ENCODE measurements at regions not wholly inside any gene's neighbourhood (a gene's known extent, or its start where the extent isn't known, plus 50 kb on each side); places are given as distances from the start of the nearest gene placed in this dataset.
"Not testable (repeated sequence)": the region's sequence is repeated elsewhere in the genome, so short reads cannot be mapped to it uniquely, and the experiment has no call there.

DNA sequence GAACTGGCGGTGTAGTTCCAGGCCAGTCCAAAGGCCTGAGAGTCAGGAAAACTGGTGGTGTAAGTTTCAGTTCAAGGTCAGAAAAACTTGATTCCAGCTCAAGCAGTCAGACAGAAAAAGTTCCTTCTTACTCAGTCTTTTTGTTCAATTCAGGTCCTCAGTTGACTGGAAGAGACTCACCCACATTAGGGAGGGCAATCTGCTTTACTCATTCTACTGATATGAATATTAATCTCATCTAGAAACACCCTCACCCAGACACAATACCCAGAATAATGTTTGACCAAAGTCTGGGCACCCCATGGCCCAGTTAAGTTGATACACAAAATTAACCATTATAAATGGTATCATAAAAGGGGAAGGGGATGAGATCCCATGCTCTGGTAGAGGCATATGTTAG is 50.1 kb upstream of the LTA4H start:
- no peak for DNase-seq

DNA sequence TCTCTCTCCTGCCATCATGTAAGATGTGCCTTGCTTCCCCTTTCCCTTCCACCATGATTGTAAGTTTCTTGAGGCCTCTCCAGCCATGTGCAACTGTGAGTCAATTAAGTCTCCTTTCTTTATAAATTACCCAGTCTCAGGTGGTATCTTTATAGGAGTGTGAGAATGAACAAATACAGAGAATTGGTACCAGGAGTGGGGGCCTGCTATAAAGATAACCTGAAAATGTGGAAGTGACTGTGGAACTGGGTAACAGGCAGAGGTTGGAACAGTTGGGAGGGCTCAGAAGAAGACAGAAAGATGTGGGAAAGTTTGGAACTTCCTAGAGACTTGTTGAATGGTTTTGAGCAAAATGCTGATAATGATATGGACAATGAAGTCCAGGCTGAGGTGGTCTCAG is 50.8 kb upstream of the LTA4H start:
- not testable (repeated sequence) for DNase-seq

DNA sequence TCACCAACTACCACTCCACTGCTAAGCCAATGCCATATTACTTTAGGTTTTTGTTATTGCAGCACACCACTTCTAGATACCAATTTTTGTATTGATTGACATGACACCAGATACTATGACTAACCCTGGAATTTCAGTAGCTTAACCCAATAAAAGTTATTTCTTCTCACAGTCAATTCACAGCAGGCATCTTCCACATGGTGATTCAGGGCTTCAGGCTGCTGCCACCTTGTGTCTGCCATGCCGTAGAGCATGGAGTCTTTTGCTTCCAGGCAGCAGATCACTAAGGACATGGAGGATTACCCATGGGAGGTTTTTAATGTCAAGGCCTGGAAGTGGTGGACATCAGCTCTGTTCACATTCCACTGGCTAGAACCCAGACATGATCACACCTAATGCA is 56.4 kb upstream of the LTA4H start:
- DNase-seq = peak; percentile 3 to 34

DNA sequence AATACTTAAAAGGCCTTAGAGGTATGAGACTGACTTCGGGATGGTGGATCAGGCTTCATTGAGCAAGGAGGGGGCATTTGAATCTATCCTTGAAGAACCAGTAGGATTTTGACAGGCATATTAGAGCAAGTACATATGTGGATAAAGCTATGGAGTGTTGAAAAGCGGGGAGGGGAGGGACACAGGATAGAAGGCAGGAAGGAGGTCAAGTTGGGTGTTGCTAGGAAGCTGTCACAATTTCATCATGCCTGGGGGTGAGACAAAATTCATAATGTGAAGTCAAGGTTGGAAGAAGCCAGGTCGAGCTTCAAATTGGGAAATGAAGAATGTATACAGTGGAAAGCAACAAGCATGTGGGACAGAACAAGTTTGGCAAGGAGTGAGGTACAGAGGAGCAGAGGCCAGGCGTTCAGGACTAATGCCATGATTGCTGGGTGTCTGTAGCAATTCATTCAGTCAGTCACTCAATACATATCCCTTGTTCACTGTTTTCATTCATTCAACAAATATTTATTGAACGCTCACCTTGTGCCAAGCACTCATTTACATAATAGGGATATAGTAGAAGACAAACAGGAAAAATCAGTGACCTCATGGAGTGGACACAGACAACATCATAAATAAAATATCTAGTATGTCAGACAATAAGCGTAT is 58.3 kb upstream of the LTA4H start:
- DNase-seq = no peak

DNA sequence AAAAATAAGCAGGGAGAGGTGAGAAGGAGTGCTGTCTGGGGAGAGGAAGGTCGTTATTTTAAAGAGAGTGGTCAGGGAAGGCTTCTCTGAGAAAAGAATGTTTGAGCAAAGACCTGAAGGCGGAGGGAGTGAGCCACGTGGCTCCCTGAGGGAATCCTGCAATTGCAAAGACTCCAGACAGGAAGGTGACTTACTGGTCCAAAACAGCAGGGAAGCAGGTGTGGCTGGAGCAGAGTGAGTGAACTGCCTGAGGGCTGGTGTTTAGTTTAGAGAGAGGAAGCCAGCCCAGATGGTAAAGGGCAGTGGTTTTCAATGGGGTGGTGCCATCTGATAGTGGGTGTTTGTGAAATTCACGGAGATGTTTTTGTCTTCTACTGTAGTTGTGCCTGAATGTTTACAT is 58.8 kb upstream of the LTA4H start:
- DNase-seq = peak; percentile 5 to 41

DNA sequence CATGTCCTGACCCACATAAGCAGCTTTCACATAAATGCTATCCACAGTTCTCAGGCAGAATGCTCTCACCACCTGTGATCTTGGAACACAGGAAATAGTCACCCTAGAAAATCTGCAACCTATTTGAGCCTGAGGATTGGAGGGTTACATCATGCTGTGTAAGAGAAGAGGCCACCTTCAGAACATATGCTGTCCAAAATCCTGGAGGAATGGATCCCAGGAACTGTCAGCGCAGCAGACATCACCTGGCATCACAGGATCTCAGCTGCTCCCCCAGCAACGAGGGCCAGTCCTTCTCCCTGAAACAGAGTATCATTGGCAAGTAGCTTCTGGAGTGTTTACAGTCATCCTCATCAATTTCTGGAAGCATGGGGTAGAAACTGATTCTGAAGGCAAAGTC is 63.2 kb upstream of the LTA4H start:
- no peak for DNase-seq

DNA sequence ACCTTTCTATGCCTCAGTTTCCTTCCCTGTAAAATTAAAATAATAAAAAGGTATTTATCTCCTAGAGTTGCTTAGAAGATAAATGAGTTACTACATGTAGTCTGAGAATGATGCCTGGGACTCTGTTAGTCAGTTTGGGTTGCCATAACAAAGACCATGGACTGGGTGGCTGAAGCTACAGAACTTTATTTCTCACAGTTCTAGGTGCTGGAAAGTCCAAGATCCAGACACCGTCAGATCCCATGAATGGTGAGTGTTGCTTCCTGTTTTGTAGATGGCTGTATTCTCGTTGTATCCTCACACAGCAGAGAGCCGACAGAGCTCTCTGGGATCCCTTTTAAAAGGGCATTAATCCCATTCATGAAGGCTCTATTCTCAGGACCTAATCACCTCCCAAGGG is 64.0 kb upstream of the LTA4H start:
- DNase-seq = no peak

DNA sequence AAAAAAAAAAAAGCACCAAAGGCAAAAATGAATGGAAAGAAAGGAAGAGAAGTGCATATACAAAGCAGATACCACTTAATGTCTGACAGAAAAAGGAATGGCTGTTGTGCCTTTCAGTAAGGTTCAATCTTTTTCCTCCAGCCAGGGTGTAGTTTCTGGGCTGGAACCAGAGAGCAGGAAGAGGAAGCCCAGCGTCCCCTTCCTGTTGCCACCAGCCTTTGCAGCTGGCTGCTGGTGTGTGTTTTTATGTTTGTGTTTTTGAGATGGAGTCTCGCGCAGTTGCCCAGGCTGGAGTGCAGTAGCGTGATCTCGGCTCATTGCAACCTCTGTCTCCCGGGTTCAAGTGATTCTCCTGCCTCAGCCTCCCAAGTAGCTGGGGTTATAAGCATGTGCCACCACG is 64.6 kb upstream of the LTA4H start:
- DNase-seq = no peak

DNA sequence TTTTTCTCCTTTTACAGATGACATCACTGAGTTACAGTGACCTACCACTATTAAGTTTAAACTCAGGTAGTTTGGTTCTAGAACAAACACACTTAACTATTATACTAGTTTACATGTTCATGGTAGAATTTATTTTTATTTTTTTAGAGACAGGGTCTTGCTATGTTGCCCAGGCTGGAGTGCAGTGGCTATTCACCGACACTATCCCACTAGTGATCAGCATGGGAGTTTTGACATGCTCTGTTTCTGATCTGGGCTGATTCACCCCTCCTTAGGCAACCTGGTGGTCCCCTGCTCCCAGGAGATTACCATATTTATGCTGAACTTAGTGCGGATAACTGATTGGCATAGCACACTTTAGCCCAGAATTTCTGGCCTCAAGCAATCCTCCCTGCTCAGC is 66.4 kb upstream of the LTA4H start:
- DNase-seq = no peak

DNA sequence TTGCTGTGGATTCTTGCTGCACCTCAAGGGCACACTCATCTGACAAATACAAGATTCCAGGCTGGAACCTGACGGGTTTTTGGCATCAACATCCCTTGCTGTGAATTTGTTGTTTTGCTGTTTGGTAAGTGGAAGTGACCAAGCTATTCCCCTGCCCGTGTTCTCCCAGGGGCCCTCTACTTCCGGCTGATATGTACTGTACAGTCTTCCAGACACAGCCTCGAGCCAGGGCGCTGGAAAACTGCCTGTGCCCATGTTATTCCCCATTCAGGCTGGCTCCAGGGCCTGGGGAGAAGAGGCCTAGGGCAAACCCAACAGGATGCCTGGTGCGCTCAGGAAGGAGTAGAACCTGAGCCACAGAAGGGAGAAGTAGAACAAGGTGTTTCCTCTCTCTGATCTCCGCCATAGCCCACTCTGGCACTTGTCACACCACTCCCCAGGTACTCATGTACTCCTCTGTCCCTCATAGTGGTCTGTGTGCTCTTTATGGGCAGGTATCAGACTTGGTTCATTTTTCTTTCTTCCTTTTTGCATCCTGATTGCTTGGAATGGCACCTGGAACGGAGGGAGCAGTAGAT is 67.8 kb upstream of the LTA4H start:
- no peak for DNase-seq

DNA sequence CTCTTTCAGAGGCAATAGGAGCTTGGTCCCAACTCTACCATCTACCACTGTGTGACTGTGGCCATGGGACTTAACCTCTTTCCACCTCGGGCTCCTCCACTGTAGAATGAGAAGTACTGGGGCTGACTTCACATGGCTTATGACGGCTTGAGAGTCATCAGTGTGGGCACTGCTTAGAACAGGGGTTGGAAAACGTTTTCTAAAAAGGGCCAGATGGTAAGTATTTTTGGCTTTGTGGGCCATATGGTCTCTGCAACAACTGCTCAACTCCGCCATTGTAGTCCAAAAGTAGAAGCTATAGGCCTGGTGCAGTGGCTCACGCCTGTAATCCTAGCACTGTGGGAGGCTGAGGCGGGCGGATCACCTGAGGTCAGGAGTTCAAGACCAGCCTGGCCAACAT is 69.2 kb upstream of the LTA4H start:
- no peak for DNase-seq

DNA sequence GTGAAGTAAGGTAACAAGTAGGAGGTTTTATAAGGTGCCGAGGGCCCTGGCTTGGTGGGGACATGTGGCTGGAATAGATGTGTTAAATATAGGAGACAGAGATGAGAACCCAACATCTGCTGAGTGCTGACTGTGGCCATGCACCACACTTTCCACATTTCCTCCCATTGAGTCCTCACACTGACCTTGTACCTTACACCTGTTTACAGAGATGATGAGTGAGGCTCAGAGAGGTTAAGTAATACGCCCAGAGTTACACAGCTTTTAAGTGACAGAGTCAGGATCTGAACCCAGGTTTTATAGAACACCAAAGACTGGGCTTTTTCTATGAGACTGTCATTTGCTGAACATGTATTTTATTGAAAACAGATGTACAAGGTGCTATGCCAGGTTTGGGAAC is 70.8 kb upstream of the LTA4H start:
- DNase-seq = no peak

DNA sequence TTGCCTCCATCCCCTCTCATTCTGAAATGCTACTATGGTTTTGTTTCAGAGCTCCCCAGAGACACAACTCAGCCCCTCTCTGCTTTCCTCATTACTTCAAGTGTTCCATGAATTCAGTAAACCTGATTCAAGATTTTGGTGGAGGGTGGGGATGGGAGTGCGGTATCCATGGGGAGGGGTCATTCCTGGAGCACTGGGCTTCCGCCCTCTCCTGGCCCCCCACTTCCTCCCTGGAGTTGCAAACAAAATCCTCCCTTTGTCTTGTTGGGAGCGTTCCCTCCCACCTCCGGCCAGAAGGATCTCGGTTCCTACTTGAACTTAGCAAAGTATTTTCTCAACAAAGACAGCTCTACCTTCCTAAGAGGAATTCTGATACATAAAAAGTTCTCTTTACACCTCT is 71.8 kb upstream of the LTA4H start:
- DNase-seq = no peak

DNA sequence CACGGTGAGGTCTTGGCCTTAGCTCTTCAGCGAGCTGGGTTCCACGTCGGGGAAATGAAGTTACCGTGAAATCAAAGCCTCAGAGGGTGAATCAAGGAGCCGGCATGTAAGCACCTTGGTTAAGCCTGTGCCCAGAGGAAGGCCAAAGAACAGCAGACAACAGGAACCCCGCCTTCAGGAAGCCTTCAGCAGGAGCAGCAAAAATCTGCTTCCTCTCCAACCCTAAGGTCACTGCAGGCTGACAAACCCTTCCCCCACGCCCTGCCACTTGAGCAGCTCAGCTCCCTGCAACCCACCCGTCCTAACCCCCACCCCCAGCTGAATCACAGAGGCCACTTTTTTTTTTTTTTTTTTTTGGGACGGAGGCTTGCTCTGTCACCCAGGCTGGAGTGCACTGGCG is 72.9 kb upstream of the LTA4H start:
- no peak for DNase-seq

DNA sequence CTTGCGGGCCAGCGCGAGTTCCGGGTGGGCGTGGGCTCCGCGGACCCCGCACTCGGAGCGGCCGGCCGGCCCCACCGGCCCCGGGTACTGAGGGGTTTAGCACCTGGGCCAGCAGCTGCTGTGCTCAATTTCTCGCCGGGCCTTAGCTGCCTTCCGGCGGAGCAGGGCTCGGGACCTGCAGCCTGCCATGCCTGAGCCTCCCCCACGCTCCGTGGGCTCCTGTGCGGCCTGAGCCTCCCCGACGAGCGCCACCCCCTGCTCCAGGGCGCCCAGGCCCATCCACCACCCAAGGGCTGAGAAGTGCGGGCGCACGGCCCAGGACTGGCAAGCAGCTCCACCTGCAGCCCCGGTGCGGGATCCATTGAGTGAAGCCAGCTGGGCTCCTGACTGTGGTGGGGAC is 73.6 kb upstream of the LTA4H start:
- DNase-seq = not testable (repeated sequence)

DNA sequence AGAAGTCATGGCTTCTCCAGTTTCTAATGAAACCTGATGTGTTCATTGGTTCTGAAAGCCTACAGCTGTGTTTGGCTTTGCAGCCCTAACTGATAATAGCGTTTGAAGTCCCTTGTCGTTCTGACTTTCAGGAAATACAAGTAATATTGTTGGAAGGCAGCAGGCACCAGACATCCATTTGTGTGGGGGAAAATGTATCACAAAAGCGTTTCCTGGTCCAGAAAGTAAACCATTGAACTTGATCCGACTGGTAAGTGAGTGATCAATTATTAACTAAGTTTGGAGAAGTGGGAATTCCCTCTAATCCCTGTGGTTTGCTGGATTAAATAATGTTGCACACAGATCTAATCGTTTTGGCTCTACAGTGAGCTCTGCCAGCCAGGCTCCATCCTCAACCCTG is 77.3 kb upstream of the LTA4H start:
- no peak for DNase-seq

DNA sequence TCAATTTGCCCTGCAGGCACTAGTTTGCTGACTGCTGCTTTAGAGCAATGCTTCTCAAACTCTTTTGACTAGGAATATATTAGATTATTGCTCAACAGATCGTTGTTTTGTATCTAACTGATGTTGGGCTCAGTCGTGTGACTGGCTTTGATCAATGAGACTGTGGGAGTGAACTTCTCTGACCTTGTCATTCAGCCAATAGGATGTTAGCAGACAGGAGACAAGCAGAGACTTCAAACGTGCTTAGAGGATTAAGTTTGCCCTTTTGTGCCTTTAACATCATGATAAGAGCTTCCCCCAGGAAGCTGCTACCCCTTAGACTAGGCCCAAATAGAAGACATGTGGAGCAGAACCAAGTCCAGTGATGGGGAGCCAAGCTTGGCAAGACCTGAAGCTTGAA is 76.7 kb upstream of the ELK3 start:
- no peak for DNase-seq

DNA sequence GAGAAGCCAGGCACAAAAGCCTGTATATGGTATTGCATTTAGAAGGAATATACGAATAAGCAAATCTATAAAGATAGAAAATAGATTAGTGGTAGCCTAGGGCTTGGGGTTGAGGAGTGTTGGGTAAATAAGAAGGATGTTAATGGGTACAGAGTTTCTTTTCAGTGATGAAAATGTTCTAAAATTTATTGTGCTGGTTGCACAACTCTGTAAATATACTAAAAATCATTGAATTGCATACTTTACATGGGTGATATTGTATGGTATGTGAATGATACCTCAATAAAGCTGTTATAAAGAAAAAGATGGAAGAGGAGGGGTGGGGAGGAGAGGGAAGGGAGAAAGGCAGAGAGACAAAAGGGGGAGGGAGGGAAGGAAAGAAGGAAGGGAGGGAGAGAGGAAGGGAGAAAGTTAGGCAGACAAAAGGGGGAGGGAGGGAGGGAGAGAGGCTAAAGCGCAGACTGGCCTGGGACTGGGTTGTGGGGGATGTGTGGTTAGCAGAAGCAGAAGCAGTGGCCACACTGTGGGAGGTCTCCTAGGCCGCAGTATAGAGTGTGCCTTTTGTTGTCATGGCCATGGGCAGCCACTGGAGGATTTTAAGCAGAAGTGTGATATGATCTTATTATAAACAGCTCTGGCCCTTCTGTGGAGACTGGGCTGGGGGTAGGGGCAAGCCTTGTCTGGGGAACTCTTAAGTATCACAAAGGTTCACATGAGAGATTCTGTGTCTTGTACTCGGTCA is 73.6 kb upstream of the ELK3 start:
- no peak for DNase-seq

DNA sequence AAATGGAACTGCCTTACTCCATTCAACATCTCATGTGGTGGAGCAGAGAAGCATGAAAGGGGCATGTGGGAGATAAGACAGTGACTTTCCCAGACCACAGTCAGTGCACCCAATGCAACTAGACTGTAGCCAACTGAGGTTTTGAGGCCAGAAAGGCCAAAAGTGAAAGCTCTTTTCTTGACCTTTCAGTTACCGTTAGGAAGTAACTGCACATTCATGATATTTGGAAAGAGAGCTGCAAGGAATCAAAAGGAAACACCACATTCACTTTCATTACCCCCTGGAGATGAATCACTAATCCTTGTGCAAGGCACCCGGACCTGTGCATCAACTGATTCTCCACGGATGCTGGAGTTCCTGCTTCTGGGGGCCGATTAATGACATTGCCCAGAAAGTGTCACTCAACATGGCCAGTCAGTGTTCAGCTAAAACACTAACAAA is 72.9 kb upstream of the ELK3 start:
- DNase-seq = no peak

DNA sequence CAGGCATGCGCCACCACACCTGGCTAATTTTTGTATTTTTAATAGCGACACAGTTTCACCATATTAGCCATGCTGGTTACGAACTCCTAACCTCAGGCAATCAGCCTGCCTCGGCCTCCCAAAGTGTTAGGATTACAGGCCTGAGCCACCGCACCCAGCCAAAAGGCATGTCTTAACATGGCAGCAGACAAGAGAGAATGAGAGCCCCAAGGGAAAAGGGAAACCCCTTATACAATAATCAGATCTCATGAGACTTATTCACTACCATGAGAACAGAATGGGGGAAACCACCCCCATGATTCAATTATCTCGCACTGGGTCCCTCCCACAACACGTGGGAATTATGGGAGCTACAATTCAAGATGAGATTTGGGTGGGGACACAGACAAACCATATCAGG is 65.9 kb upstream of the ELK3 start:
- not testable (repeated sequence) for DNase-seq

DNA sequence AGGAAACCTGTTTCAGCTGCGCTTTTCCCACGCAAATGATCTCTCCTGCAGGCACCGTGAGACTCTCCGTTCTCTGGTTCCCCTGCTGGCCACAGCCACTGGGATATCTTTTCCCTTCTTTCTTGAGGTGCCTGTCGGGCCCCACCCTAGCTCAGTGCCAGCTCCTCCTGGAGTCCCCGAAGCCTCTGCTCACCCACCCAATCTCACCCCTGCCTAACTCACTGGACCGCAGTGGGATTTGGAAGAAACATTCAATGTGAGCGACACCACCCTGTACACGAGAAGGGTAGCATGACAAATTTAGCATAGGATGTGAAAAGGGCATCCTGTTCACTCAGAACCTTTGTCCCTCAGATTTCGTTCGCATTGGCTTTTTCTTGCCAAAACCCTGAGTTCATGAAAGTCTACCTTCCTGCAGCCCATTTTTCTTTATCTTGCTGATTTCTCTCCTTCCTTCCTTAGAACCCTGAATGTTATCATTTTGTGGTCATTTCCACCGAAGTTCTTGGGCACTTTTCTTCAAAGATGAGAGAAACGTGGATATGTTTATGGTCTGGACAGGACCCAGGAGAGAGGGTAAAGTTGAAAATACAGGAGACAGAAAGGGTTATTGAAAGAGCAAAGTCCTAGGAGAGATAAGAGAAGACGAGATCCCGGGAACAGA is 63.6 kb upstream of the ELK3 start:
- DNase-seq = no peak

DNA sequence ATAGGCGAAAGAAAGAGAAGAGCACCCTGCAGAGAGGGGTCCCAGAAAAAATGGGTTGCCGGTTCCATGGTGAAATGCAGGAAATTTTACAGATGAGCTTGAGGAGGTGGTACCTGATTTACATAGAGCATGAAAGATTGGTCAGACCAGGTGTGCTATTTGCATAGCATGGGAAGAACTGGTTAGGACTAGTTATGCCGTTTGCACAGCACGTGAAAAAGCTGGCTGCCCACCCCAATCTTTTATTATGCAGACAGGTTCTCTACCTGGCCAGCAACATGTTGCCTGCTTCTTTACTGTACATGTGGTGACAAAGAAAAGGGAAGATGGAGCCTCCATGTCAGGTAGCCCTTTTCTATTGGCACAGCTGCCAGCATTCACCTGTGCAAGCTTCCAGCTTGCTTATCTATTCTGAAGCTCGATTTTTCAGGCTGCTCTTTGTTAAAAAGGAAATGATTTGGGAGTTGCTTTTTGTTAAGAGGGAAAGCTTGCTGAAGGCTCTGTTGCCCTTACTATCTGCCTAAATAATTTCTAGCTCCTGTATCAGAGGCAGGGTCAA is 62.9 kb upstream of the ELK3 start:
- DNase-seq = no peak

DNA sequence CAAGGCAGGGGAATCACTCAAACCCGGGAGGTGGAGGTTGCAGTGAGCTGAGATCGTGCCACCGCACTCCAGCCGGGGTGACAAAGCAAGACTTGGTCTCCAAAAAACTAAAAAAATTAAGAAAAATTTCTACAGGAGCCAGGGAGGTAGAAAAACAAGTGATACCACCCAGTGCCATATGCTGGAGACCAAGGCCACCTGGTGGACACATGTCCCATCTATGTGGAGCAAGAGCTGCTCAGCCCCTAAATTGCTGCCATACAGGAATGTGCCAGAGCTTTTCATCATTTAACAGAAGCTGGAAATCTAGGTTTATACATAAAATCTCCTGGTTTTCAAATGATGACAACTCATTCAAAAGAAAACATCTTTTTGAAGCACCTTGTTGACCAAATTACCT is 61.4 kb upstream of the ELK3 start:
- DNase-seq = no peak

DNA sequence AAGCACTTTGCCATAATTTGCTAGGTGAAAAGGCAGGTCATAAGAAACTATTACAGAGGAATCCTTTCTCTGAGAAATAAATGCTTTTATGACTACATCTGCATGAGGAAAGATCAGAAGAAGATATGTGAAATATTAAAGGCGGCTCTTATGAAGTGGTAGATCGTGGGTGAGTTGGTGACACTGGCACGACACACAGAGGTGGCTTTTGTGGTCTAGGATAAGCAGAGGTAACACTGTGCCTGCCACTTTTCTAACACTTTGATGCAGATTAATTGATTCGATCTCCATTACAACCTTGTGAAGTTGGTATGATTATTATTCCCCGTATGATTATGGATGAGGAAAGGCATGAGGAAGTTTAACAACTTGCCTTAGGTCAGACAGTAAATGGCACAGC is 60.0 kb upstream of the ELK3 start:
- no peak for DNase-seq
